Panc1 (cell line): ENCODE measurements at regions not wholly inside any gene's neighbourhood (a gene's known extent, or its start where the extent isn't known, plus 50 kb on each side); places are given as distances from the start of the nearest gene placed in this dataset.

Experiments
- ATAC-seq: fragments of 200-7000 bp; cut with Tn5 transposase; 2 replicates; pipeline ENCODE4 v1.9.1; 2020; ENCODE audit warnings: mild to moderate bottlenecking, moderate library complexity
- BruUV-seq: library from RNA; stranded (reverse); fragments of 400-500 nt; replicated peaks from 2 replicates; lab custom pipeline; 2021; lab: Mats Ljungman, UMichigan
- CTCF ChIA-PET: fragments of 300-600 bp; sonication (Branson Sonifier 250); formaldehyde crosslinking; loops from one replicate; lab custom pipeline; 2022; ENCODE audit warnings: antibody characterized with exemption; lab: Charles Lee
- POLR2A ChIA-PET: fragments of 300-600 bp; sonication (Branson Sonifier 250); formaldehyde crosslinking; loops from one replicate; lab custom pipeline; 2022; ENCODE audit warnings: antibody characterized with exemption; lab: Charles Lee
- DNase-seq: peaks from one replicate; pipeline ENCODE4 v3.0.0-alpha.2; 2010; ENCODE audit warnings: low read depth, low spot score
- H3K27ac ChIP-seq: 2 replicates; pipeline ENCODE4 v1.5.1; 2011; ENCODE audit warnings: mild to moderate bottlenecking, low read length, inconsistent platforms
- H3K27me3 ChIP-seq: fragments of 200-500 bp; sonication (Bioruptor generic); 2 replicates; pipeline ENCODE4 v1.6.0; 2014; ENCODE audit warnings: low read length, inconsistent platforms; ENCODE audit not compliant: control insufficient read depth, insufficient read depth
- H3K36me3 ChIP-seq: fragments of 200-500 bp; sonication (Bioruptor generic); 2 replicates; pipeline ENCODE4 v1.5.1; 2014; ENCODE audit warnings: inconsistent platforms, mild to moderate bottlenecking, low read length, moderate library complexity; ENCODE audit not compliant: control insufficient read depth, insufficient read depth
- H3K4me1 ChIP-seq: 2 replicates; pipeline ENCODE4 v1.5.1; 2011; ENCODE audit warnings: inconsistent platforms, mild to moderate bottlenecking, low read length, moderate library complexity; ENCODE audit not compliant: control insufficient read depth, insufficient read depth
- H3K4me3 ChIP-seq, 2 experiments: 2 replicates each; pipeline ENCODE4 v1.5.1; 2011 to 2012; ENCODE audit warnings: low read depth in 2 of 2, low read length in 2 of 2, mild to moderate bottlenecking in 2 of 2, inconsistent platforms in 1 of 2, moderate library complexity in 1 of 2
- H3K9me3 ChIP-seq: fragments of 200-500 bp; sonication (Bioruptor generic); 2 replicates; pipeline ENCODE4 v1.5.1; 2014; ENCODE audit warnings: low read depth, mild to moderate bottlenecking, inconsistent platforms, low read length, moderate library complexity; ENCODE audit not compliant: control insufficient read depth, insufficient read depth
- POLR2AphosphoS5 ChIP-seq: IDR thresholded peaks from 2 replicates; pipeline ENCODE4 v1.6.1; 2012; ENCODE audit warnings: mild to moderate bottlenecking, low read depth, low read length, moderate library complexity
- SIN3A ChIP-seq: IDR thresholded peaks from 2 replicates; pipeline ENCODE4 v1.6.1; 2012; ENCODE audit warnings: low read depth, mild to moderate bottlenecking, low read length, moderate library complexity, borderline replicate concordance; ENCODE audit not compliant: insufficient read depth
- TCF7L2 ChIP-seq: IDR thresholded peaks from 2 replicates; pipeline ENCODE4 v1.6.1; 2011; ENCODE audit warnings: mild to moderate bottlenecking, low read depth, low read length, inconsistent platforms
- in situ Hi-C: cut with HindIII; loops from 2 replicates; pipeline ENCODE4 v1.10.0; 2016; ENCODE audit warnings: low sequenced_read_pairs, low pct_unique_long_range_greater_than_20kb
- intact Hi-C: fragments of 100-400 bp; cut with micrococcal nuclease; formaldehyde crosslinking; loops from one replicate; pipeline ENCODE4 v1.10.0; 2022; ENCODE audit not compliant: unreplicated experiment
- TF ChIP-seq, protein P1 (sequence below): fragments of 450-650 bp; IDR thresholded peaks from 2 replicates; pipeline ENCODE4 v1.5.1; 2017; ENCODE audit warnings: mild to moderate bottlenecking
- TF ChIP-seq, protein P2 (sequence below), 2 experiments: IDR thresholded peaks; 2 replicates each; pipeline ENCODE4 v1.6.1; 2011 to 2012; ENCODE audit warnings: low read depth in 2 of 2, control low read depth in 1 of 2, low read length in 1 of 2, mild to moderate bottlenecking in 1 of 2, moderate library complexity in 1 of 2; ENCODE audit not compliant: insufficient read depth in 1 of 2

DNA sequence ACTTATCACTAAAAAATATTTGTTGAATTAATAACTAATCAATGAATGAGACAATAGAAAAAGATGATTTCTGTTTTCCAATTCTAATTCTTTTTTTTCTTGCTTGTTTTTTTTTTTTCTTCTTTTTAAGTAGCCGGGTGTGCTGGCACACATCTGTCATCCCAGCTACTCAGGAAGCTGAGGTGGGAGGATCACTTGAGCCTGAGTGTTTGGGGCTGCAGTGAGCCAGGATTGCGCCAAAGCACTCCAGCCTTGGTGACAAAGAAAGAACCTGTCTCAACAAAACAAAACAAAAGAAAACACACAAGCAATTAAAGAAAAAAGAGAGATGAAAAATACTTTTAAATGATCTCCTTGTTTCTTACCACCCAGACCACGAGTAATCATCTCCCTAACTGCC lies 1109.3 kb downstream of the REEP3 start:
- POLR2A ChIA-PET, result no interaction called here
- DNase-seq (no peak), ATAC-seq (no peak)
- Histone ChIP-seq H3K4me1 (no peaks in the 10 kb centered on the region), H3K27ac (no peak overlapping the region), H3K27me3 (no peaks in the 10 kb centered on the region), H3K9me3 (peaks cover 6% of the 10 kb centered on the region; the same call in 1 of the 2 replicates), H3K36me3 (no peaks in the 10 kb centered on the region), H3K4me3 (no peak overlapping the region)
- BruUV-seq, result no TSS peak
- CTCF ChIA-PET, result no interaction called here
- in situ Hi-C loops, result no loop called here
- intact Hi-C loops, result no loop called here
- TF ChIP-seq TCF7L2 (no peak), POLR2AphosphoS5 (no peak), SIN3A (no peak)
- TF ChIP-seq, protein P1, sequence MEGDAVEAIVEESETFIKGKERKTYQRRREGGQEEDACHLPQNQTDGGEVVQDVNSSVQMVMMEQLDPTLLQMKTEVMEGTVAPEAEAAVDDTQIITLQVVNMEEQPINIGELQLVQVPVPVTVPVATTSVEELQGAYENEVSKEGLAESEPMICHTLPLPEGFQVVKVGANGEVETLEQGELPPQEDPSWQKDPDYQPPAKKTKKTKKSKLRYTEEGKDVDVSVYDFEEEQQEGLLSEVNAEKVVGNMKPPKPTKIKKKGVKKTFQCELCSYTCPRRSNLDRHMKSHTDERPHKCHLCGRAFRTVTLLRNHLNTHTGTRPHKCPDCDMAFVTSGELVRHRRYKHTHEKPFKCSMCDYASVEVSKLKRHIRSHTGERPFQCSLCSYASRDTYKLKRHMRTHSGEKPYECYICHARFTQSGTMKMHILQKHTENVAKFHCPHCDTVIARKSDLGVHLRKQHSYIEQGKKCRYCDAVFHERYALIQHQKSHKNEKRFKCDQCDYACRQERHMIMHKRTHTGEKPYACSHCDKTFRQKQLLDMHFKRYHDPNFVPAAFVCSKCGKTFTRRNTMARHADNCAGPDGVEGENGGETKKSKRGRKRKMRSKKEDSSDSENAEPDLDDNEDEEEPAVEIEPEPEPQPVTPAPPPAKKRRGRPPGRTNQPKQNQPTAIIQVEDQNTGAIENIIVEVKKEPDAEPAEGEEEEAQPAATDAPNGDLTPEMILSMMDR, result no peak
- TF ChIP-seq, protein P2, sequence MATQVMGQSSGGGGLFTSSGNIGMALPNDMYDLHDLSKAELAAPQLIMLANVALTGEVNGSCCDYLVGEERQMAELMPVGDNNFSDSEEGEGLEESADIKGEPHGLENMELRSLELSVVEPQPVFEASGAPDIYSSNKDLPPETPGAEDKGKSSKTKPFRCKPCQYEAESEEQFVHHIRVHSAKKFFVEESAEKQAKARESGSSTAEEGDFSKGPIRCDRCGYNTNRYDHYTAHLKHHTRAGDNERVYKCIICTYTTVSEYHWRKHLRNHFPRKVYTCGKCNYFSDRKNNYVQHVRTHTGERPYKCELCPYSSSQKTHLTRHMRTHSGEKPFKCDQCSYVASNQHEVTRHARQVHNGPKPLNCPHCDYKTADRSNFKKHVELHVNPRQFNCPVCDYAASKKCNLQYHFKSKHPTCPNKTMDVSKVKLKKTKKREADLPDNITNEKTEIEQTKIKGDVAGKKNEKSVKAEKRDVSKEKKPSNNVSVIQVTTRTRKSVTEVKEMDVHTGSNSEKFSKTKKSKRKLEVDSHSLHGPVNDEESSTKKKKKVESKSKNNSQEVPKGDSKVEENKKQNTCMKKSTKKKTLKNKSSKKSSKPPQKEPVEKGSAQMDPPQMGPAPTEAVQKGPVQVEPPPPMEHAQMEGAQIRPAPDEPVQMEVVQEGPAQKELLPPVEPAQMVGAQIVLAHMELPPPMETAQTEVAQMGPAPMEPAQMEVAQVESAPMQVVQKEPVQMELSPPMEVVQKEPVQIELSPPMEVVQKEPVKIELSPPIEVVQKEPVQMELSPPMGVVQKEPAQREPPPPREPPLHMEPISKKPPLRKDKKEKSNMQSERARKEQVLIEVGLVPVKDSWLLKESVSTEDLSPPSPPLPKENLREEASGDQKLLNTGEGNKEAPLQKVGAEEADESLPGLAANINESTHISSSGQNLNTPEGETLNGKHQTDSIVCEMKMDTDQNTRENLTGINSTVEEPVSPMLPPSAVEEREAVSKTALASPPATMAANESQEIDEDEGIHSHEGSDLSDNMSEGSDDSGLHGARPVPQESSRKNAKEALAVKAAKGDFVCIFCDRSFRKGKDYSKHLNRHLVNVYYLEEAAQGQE (IDR thresholded peaks at IDR 0.05; ENCODE audit: insufficient read depth in 1 of 2, low read depth in 2 of 2, low read length in 1 of 2), result no peak

DNA sequence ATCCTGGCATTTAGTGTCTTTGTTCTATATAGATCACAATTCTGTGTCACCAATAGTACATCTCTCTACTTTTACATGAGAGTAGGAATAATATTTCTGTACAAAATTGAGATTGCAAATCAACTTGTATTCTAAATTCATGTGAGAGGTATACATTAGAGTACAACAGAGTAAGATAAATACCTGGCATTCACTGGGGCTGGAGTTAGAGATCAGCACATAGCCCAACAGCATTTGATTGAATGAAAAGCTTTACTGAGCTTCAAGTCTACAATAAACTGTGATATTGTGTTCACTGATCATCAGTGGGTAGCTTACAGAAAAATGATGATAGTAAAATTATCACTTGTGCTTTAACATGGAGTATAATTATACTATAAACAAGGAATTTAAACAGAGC lies 1114.7 kb downstream of the REEP3 start:
- CTCF ChIA-PET, result no interaction called here

More for the DNA sequence above, 1114.7 kb downstream of the REEP3 start:
- ATAC-seq, result no peak
- DNase-seq, result no peak
- intact Hi-C loops (no loop called here), in situ Hi-C loops (no loop called here)
- Histone ChIP-seq H3K4me1 (no peaks in the 10 kb centered on the region), H3K27me3 (no peaks in the 10 kb centered on the region), H3K36me3 (no peaks in the 10 kb centered on the region), H3K4me3 (no peak overlapping the region), H3K9me3 (0 out of 2 replicates have a peak, but pooled peaks cover under 1% of the 10 kb centered on the region), H3K27ac (no peak overlapping the region)
- no TSS peak for BruUV-seq
- TF ChIP-seq, protein P2 (IDR thresholded peaks at IDR 0.05; ENCODE audit: insufficient read depth in 1 of 2, low read depth in 2 of 2, low read length in 1 of 2), result no peak
- no peak for TF ChIP-seq POLR2AphosphoS5
- TF ChIP-seq, protein P1, result no peak
- no peak for TF ChIP-seq SIN3A
- no peak for TF ChIP-seq TCF7L2
- POLR2A ChIA-PET, result no interaction called here
